SKM-1 (cell line): ENCODE measurements at regions not wholly inside any gene's neighbourhood (a gene's known extent, or its start where the extent isn't known, plus 50 kb on each side); places are given as distances from the start of the nearest gene placed in this dataset.
"Not testable (repeated sequence)": the region's sequence is repeated elsewhere in the genome, so short reads cannot be mapped to it uniquely, and the experiment has no call there.

ENCODE experiments used
- DNase-seq: peaks from one replicate; lab custom pipeline; 2025; ENCODE audit not compliant: unreplicated experiment; lab: John Stamatoyannopoulos, UW

DNA sequence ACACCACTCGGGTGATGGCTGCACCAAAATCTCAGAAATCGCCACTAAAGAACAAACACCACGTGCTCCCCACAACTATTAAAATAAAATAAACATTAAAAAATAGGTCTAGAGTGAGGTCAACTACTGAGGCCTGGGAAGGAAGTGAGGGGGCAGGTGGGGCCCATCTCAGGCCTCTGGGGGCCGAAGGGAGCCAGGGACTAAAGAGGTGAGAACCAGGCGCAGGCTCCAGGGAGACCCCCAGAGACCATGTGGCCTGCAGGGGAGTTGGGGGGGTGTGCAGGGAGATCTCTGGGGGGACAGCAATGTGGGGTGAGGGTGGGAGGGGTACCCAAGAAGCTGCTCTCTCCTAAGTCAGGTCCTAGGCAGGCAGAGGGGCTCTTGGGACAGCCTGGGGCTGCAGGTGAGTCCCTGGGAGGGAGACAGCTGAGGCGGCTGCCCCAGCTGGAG lies 111.3 kb upstream of the SMURF2 start:
- DNase-seq, result no peak

DNA sequence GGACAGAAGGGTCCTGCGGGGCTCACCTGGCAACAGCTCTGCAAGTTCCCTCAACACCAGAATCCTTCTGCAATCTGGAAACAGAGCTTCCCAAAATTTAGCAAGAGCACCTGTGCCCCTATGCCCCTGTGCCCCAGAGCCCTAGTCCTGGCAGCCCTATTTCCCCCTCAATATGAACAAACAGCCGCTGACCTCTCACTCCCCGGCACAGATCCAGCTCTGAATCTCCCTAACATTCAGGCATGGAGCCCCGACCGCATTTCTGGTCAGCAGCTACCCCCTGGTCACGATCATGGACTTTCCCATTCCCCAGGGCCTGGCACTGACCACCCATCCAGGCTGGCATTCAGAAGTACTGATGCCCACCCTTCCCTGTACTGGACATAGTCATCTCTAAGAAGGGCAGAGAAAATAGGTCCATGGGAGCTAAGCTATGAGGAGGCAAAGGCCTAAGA lies 110.8 kb upstream of the SMURF2 start:
- DNase-seq, result no peak

DNA sequence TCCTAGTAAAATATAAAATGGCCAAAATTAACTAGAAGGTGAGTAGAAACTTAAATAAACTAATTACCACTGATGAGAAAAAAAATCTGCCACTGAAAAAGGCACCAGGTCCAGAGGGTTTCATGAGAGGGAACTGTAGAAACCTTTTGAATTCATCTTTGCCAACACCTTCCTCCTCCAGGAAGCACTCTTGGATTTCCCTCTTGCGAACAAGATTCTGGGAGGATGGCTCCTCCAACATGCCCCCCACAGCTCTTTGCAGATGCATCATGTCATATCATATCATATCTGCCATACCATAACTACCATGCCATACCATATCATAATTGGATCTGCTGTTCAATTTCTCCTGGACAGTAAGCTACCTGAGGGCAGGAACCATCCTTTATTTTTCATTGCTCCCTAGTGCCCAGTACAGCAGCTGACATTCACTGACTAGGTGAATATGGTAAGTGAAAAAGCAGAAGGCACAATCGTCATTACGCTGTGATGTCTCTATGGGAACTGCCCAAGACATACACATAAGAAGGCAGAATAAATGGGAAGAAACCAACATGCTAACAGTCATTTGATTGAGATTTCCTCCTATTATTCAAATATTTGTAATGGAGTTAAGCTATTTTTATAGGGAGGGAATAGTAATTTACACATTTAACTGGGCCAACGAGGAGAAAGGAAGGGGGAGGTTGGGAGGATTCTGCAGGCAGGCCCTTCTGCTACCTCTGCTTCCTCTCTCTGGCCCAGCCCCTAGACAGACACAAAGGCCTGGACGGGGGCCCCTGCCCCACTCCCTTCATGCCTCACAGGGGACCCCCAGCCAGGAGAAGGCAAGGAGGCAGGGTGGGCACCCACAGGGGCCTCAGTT lies 110.1 kb upstream of the SMURF2 start:
- DNase-seq, result no peak

DNA sequence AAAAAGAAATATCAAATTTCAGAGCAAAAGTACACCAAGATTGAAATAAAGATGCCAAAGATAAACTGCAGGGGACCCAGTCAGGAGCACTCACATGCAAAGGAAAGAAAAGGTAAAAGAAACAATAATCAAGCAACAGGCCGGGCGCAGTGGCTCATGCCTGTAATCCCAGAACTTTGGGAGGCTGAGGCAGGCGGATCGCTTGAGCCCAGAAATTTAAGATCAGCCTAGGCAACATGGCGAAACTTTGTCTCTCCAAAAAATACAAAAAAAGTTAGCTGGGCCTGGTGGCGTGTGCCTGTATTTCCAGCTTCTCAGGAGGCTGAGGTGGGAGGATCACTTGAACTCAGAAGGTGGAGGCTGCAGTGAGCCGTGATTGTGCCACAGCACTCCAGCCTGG lies 107.6 kb upstream of the SMURF2 start:
- no peak for DNase-seq

DNA sequence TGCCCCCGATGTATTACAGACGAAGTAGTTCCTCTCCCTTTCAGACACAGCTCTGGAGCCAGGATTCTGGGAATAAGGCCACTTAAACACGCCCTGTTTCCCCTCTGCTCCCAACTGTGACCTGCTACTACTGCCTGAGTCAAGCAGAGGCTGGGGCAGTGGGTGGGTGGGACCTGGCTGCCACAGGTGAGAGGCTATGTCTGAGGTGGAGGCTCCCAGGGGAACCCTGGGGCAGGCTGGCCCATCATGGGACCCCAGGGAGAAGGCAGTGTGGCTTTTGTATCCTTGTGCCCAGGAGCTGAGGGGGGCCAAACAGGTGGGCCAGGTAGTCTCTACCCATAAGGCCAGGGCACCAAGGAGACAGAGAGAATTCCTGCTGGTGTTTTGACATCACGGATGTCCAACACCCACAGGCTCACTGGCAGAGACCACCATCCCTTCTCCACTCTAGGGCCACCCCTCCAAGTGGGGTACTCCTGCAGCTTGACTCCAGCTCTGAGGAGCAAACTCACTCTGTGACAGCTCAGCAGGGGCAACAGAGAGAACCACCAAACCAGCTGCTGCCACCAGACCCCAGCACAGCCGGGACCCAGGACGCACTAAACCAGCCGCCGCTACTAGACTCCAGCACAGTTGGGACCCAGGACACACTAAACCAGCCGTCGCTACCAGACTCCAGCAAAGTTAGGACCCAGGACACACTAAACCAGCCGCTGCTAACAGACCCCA lies 105.3 kb upstream of the SMURF2 start:
- DNase-seq, result no peak

DNA sequence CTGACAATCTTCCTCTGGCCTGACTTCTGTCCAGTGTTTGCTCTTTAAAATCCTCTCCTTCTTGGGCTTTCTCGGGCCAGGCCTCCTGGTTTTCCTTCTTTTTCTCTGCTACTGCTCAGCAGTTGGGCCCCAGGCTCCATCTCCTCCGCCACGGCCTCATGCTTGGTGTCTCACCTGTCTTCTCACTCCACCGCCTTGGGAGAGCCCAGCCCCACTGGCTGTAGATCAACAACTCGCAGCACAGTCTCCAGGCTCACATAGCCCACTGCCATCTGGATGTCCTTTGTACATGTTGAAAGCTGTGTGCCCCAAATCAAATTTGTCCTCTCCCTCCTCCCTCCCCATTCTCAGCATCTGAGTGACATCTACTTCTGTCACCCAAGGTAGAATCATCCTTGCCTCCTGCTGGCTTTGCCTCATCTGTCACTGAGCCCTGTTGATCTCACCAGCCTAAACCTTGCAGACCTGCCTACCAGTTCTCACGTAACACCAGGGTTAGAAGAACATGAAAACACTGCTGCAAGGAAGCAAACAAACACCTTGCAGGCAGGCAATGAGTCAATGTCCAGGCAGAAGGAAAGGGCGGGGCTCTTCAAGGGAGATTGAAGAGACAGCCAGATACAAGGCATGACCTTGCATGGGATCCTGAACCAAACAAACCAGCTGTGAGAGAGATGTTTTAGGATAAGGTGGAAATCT lies 103.2 kb upstream of the SMURF2 start:
- no peak for DNase-seq

DNA sequence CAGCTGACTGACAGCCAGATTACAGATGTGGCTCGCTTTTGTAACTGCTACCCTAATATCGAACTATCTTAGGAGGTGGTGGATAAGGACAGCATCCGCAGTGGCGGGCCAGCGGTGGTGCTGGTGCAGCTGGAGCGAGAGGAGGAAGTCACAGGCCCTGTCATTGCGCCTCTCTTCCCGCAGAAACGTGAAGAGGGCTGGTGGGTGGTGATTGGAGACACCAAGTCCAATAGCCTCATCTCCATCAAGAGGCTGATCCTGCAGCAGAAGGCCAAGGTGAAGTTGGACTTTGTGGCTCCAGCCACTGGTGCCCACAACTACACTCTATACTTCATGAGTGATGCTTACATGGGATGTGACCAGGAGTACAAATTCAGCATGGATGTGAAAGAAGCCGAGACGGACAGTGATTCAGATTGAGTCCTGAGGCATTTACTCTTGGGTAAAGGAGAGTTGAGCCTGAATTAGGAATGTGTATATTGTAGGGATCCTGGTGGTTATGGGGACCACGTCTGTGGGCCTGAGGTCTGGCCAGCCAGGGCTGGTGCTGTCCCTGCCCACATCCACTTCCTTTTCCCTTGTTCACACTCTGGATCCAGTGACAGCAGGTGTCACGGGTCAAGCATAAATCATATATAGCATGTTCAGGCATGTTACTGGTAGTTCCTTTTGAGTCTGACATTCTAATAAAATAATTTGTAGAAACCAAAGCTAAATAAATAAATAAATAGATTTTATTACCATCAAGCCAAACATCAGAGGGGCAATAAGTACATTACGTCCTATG lies 89.0 kb upstream of the SMURF2 start:
- no peak for DNase-seq

DNA sequence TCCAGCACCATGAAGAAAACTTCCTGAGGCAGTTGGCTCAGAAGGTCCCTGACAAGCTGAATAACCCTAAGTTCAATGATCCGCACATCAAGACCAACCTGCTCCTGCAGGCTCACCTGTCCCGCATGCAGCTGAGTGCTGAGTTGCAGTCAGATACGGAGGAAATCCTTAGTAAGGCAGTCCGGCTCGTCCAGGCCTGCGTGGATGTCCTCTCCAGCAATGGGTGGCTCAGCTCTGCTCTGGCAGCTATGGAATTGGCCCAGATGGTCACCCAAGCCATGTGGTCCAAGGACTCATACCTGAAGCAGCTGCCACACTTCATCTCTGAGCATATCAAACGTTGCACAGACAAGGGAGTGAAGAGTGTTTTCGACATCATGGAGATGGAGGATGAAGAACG lies 88.4 kb upstream of the SMURF2 start:
- DNase-seq, result no peak

DNA sequence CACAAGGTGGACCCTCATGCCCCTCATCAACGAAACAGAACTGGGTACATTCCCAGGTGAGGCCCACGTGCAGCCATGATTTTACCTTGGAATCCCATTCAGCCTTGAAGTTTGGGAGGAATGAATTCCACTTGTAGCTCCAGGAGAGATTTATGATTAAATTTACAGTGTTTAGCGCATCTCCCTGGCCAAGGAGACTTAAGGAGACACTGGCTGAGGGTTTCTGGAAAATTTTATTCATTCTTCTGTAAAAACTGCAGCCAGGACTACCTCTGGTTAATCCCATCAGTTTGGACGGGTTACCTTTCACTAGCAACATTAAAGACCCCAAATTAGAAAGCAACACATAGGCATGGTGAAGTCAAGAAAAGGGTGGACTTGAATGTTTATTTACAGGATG lies 87.2 kb upstream of the SMURF2 start:
- DNase-seq, result no peak

DNA sequence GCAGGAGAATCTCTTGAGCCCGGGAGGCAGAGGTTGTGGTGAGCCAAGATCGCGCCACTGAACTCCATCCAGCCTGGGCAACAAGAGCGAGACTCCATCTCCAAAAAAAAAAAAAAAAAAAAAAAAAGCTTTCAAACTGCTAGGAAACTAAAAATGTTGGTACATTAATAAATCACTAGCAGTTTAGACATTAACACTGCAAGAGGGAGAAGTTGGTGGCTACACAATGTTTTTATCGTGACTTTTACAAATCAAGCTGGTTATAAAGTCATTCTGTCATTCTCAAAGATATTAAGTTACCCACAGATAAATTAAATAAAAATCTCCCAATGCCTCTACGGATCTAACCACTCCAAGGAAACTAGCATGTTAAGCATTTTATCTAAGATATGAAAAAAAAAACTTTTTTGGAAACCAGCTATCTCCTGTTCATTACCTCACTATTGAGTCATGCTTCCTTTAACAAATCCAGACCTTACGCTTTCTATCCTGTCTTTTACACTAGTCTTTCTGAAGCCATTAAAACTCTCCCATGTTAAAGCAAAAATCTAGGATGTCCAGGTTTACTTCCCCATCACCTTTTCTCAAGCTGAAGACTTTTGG lies 85.9 kb upstream of the SMURF2 start:
- no peak for DNase-seq

DNA sequence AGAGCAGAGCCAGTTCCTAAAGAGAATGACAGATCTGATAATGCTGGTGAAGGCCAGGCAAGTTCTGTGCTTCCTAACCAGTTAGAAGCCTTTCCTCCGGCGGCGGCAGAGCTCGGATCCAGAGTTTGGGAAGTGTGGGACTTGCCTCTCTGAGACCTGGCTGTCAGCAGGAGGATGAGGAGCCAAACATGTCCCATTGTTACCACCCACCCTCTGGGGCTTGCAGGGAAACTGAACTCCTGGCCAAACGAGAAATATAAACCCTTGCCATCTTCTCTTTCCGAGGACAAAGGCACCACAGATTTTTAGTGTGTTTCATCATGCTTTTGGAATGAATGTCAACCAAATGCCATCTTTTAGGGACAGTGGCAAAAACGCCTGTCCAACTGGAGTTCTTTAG lies 80.2 kb upstream of the SMURF2 start:
- no peak for DNase-seq

DNA sequence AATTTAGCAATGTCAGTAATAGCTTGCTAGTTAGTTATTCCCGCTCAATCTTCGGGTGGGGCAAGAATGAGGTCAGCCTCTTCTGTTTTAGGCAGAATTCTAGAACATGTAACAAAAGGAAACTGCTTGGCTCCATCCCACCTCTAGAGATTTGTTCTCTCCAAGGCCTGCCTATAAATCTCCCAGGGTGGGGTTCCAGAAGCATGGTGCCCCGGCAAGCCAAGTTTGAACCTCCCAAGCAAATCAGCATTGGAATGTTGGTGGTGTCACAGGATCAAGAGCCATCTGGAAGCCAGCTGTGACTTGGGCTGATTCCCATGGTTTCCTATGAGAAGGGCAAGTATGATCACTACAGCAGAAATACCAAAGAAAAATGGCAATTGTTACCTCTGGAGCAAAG lies 79.8 kb upstream of the SMURF2 start:
- not testable (repeated sequence) for DNase-seq

DNA sequence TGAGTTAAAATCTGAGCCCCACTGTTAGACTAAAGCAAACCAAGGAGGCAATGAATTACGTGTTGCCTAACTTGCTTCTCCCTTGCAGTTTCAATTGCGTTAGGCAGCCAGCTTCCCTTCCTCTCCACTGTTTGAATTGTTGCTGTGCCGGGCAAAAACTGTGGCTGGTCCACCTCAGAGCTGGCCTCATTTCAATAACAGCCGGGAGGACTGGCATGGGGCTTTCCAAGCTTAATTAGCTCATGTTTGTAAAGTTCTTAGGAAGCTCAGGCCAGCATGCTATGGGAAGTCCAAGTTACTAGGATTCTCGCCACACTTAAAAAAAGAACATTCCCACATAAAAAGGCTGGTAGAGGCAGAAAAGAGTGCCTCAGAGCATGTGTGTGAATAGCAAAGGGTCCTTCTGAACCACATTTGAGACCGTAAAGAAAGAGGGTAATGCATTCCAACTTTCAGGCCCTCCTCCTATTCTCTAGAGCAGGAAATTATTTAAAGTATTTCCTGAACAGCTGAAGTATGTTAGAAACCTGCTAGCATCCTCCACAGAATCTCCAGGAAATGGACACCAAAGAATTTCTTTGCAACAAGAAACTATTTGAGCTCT lies 79.0 kb upstream of the SMURF2 start:
- DNase-seq, result no peak

DNA sequence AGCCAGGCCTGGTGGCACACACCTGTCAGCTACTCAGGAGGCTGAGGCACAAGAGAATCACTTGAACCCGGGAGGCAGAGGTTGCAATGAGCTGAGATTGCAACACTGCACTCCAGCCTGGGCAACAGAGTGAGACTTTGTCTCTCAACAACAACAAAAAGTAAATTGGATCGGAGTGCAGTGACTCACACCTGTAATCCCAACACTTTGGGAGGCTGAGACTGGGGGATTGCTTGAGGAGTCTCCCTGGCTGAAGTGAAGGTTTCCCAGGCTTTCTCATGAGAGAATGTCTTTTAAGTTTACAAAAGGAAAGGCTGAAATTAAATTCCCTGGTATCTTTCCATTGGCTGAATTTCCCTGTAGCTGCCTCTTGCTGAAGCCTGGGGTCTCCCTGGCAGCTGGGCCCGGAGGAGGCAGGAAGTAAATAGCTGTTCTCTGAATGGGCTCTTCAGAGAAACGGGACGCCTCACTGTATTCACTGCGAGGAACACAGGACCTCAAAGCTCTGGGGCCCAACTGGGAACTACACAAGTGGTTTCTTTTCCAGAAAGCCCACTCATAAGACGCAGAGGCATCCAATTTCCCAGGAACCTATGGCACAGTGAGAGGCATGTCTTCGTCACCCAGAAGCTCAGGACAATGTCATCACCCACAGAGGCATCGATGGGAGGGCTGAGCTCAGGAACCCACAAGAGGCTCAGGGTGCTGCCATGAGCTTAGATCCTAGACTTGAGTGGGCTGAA lies 77.4 kb upstream of the SMURF2 start:
- DNase-seq, result no peak

DNA sequence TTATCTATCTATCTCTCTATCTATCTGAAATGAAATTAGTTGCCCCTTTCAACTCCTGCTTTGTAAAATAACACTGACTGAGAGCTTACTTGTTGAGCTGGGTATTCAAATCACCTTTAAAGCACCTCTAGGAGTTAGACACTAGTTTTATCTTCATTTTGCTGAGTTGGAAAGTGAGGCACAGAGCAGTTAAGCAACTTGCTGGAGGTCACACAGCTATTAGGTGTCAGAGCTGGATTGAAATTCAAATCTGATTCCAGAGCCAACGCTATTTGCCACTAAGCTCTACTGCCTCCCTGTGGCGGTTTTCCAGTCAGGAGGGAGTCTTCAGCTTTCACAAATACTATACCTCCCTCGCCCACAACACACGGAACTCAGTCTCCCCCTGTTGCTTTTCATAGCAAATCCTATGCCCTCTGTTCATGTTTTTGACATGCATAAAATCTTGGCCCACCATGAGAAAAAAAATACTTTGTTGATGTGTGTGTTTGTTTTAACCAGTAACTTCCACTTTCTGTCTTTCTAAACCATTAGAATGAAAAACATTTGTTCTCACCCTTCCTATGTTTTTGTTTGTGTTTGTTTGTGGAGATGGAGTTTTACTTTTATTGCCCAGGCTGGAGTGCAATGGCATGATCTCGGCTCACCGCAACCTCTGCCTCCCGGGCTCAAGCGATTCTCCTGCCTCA lies 74.8 kb upstream of the SMURF2 start:
- no peak for DNase-seq

DNA sequence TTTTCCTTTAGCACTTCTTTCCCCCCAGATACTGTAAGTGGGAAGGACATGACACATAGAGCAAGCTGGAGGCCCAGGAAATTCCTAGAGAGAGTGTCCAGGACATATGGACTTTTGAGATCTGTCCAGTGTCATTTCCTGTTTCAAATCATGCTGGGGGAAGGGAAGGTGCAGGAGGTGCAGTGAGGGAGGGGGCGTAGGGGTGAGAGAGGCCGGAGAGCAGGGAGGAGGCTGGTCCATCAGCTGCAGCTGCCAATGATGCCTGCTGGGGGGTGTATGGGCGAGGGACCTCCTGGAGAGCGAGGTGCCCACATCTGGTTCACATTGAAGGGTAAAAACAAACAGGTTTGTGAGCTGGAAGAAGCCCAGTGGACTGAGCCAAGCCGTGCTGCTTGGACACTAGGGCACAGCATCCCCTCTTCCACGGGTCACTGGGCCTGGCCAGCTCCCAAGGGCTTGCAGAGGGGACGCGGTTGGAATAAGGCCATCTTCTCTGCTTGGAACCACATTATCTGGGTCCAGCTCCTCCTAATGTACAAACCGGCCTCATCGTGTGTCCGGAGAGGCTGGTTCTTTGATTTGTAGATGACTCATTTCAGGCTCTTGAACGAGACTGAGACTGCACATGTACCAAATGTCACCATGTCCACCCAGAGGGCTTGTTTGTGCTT lies 70.4 kb upstream of the SMURF2 start:
- no peak for DNase-seq

DNA sequence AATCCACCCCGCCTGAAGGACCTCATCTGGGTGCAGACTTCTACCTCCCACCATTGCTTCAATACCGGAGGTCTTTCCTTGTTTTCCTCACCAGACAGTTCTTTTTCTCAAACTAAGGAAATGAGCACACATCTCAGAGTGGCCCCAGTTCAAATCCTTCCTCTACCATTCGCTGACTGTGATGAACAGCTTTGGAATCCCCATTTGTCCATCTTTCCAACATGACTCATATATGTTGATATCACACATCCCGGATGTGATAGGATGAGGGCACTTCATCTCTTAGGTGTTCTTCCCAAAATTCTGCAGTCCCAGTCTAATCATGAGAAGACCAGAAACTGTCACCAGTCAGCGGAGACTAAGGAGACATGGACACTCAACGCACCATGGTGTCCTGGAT lies 67.9 kb upstream of the SMURF2 start:
- not testable (repeated sequence) for DNase-seq

DNA sequence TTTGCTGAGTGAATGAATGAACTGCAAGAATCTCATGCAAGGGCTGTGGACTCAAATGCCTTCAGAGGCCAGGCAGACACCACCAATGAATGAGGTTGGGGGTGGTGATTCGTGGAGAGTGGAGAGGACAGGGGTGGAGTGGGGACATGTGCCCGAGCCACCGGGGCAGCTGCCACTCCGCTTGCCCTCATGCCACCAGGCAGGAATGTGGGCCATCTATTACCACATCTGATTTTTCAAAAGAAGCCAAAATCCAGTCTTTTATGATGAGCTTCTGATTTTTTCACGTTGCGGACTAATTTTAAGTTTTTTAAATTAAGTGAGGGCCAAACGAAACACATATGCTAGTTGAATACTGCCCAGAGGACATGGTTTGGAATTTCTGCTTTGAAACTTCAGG lies 67.1 kb upstream of the SMURF2 start:
- DNase-seq, result no peak
